Uterus (tissue), 3 donors: ENCODE measurements at regions not wholly inside any gene's neighbourhood (a gene's known extent, or its start where the extent isn't known, plus 50 kb on each side); places are given as distances from the start of the nearest gene placed in this dataset.

Source experiments
- DNase-seq, 2 donors: peaks; one replicate each; pipeline ENCODE4 v3.0.0-alpha.2; 2019 to 2020
- H3K27ac ChIP-seq, 2 donors: fragments of 200-600 bp; sonication (generic); 1 replicate in 1 of 2; 2 replicates in 1 of 2; pipeline ENCODE4 v1.5.1; 2016 to 2018
- H3K27me3 ChIP-seq, 2 donors: fragments of 200-600 bp; sonication (generic); one replicate each; pipeline ENCODE4 v1.5.1; 2018 to 2019; ENCODE audit warnings: control low read depth in 1 of 2
- H3K36me3 ChIP-seq, 2 donors: fragments of 200-600 bp; sonication (generic); one replicate each; pipeline ENCODE4 v1.5.1; 2019; ENCODE audit warnings: control low read depth in 1 of 2
- H3K4me1 ChIP-seq, 2 donors: fragments of 200-600 bp; sonication (generic); one replicate each; pipeline ENCODE4 v1.5.1; 2018 to 2019; ENCODE audit warnings: control low read depth in 1 of 2
- H3K4me3 ChIP-seq, 2 donors: fragments of 200-600 bp; sonication (generic); 1 replicate in 1 of 2; 2 replicates in 1 of 2; pipeline ENCODE4 v1.5.1; 2018 to 2019; ENCODE audit warnings: mild to moderate bottlenecking in 1 of 2
- H3K9me3 ChIP-seq, 2 donors: fragments of 200-600 bp; sonication (generic); one replicate each; pipeline ENCODE4 v1.5.1; 2019; ENCODE audit warnings: control low read depth in 1 of 2
- CTCF ChIP-seq, 4 experiments: fragments of 200-600 bp in 2 of 4; fragments of 450-650 bp in 2 of 4; sonication (generic) in 2 of 4; IDR thresholded peaks; one replicate each; pipeline ENCODE4 v1.5.1; 2016 to 2019; ENCODE audit warnings: antibody characterized with exemption in 4 of 4, mild to moderate bottlenecking in 2 of 4, moderate library complexity in 1 of 4
- POLR2A ChIP-seq, 2 donors: fragments of 450-650 bp; IDR thresholded peaks; one replicate each; pipeline ENCODE4 v1.6.1; 2016; ENCODE audit warnings: antibody characterized with exemption in 2 of 2, mild to moderate bottlenecking in 1 of 2, moderate library complexity in 1 of 2
- intact Hi-C: fragments of 100-400 bp; cut with DNase I; formaldehyde crosslinking; loops from one replicate; pipeline ENCODE4 v1.15.1; 2023; ENCODE audit warnings: low total_unique reads
- donor health status: DM: yes; HTN: yes; CAD: no.

- Histone ChIP-seq H3K27ac (no peak overlapping the region), H3K9me3 (no peaks in the 10 kb centered on the region), H3K36me3 (no peaks in the 10 kb centered on the region), H3K4me1 (no peaks in the 10 kb centered on the region), H3K27me3 (no peaks in the 10 kb centered on the region), H3K4me3 (no peak overlapping the region)
- no peak for TF ChIP-seq CTCF (IDR thresholded peaks at IDR 0.05)
- no peak for TF ChIP-seq POLR2A (IDR thresholded peaks at IDR 0.05)
- intact Hi-C loops, result no loop called here
- no peak for DNase-seq
These were observed 397.6 kb downstream of the TBL1XR1 start for GRCh38 chr3:176799675-176800074.

GRCh38 chr3:176798680-176799079 lies 398.6 kb downstream of the TBL1XR1 start:
- TF ChIP-seq CTCF (IDR thresholded peaks at IDR 0.05), result no peak
- no peak for TF ChIP-seq POLR2A (IDR thresholded peaks at IDR 0.05)
- DNase-seq, result no peak
- H3K9me3 ChIP-seq, result no peaks in the 10 kb centered on the region
- no peaks in the 10 kb centered on the region for H3K36me3 ChIP-seq
- no peaks in the 10 kb centered on the region for H3K4me1 ChIP-seq
- no peak overlapping the region for H3K27ac ChIP-seq
- no peak overlapping the region for H3K4me3 ChIP-seq
- no peaks in the 10 kb centered on the region for H3K27me3 ChIP-seq
- intact Hi-C loops, result no loop called here

- no peak overlapping the region for H3K27ac ChIP-seq
- H3K9me3 ChIP-seq, result no peaks in the 10 kb centered on the region
- H3K36me3 ChIP-seq, result no peaks in the 10 kb centered on the region
- H3K4me3 ChIP-seq, result no peak overlapping the region
- no peak for DNase-seq
- intact Hi-C loops, result no loop called here
- H3K4me1 ChIP-seq, result no peaks in the 10 kb centered on the region
- H3K27me3 ChIP-seq, result no peaks in the 10 kb centered on the region
- TF ChIP-seq CTCF (IDR thresholded peaks at IDR 0.05), result no peak
- no peak for TF ChIP-seq POLR2A (IDR thresholded peaks at IDR 0.05)
These were observed 400.9 kb downstream of the TBL1XR1 start for GRCh38 chr3:176796371-176796770.

- Histone ChIP-seq H3K36me3 (no peaks in the 10 kb centered on the region), H3K4me1 (no peaks in the 10 kb centered on the region), H3K27ac (no peak overlapping the region), H3K9me3 (no peaks in the 10 kb centered on the region), H3K4me3 (no peak overlapping the region), H3K27me3 (no peaks in the 10 kb centered on the region)
- TF ChIP-seq POLR2A (IDR thresholded peaks at IDR 0.05), result no peak
- no peak for TF ChIP-seq CTCF (IDR thresholded peaks at IDR 0.05)
- intact Hi-C loops, result no loop called here
- DNase-seq, result no peak
These were observed 401.4 kb downstream of the TBL1XR1 start for GRCh38 chr3:176795891-176796290.

- DNase-seq, result no peak
- intact Hi-C loops, result no loop called here
- Histone ChIP-seq H3K9me3 (no peaks in the 10 kb centered on the region), H3K4me1 (no peaks in the 10 kb centered on the region), H3K27ac (no peak overlapping the region), H3K4me3 (no peak overlapping the region), H3K27me3 (no peaks in the 10 kb centered on the region), H3K36me3 (no peaks in the 10 kb centered on the region)
- TF ChIP-seq POLR2A (IDR thresholded peaks at IDR 0.05), result no peak
- no peak for TF ChIP-seq CTCF (IDR thresholded peaks at IDR 0.05)
These were observed 402.9 kb downstream of the TBL1XR1 start for GRCh38 chr3:176794406-176794805.
